NCI-H526 (cell line): ENCODE measurements at regions not wholly inside any gene's neighbourhood (a gene's known extent, or its start where the extent isn't known, plus 50 kb on each side); places are given as distances from the start of the nearest gene placed in this dataset.
"Not testable (repeated sequence)": the region's sequence is repeated elsewhere in the genome, so short reads cannot be mapped to it uniquely, and the experiment has no call there.

Experiments used
- DNase-seq, 2 experiments: peaks; one replicate each; lab custom pipeline; 2025; lab: John Stamatoyannopoulos, UW

DNA sequence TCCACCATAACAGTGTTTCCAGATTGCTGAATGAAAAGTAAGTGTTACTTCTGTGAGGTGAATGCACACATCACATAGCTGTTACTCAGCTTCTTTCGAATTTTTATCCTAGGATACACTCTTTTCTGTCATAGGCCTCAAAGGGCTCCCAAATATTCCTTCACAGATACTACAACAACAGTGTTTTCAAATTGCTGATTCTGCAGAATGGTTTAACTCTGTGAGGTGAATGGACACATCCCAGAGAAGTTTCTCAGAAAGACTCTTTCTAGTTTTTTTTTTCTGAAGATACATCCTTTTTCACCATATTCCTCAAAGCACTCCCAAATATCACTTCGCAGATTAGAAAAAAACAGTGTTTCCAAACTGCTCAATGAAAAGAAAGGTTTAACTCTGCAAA, 221.1 kb downstream of the OR4A5 start:
- DNase-seq = no peak

- DNase-seq = no peak
These were observed 224.3 kb downstream of the OR4A5 start for GRCh38 chr11:54930930-54931329.

- DNase-seq = no peak
These were observed 237.6 kb downstream of the OR4A5 start for GRCh38 chr11:54944211-54944610.

DNA sequence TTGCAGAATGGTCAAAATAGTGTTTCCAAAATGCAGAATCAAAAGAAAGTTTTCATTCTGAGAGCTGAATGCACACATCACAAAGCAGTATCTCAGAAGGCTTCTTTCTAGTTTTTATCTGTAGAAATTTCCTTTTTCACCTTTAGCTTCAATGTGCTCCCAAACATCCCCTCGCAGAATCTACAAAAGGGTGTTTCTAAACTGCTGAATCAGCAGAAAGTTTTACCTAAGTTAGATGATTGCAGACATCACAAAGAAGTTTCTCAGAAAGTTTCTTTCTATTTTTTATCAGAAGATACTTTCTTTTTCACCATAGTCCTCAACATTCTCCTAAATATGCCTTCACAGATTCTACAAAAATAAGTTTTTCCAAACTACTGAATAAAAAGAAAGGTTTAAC, 239.8 kb downstream of the OR4A5 start:
- no peak for DNase-seq

DNA sequence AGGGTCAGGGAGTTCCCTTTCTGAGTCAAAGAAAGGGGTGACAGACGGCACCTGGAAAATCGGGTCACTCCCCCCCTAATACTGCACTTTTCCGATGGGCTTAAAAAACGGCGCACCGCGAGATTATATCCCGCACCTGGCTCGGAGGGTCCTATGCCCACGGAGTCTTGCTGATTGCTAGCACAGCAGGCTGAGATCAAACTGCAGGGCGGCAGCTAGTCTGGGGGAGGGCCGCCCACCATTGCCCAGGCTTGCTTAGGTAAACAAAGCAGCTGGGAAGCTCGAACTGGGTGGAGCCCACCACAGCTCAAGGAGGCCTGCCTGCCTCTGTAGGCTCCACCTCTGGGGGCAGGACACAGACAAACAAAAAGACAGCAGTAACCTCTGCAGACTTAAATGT, 240.5 kb downstream of the OR4A5 start:
- not testable (repeated sequence) for DNase-seq

DNA sequence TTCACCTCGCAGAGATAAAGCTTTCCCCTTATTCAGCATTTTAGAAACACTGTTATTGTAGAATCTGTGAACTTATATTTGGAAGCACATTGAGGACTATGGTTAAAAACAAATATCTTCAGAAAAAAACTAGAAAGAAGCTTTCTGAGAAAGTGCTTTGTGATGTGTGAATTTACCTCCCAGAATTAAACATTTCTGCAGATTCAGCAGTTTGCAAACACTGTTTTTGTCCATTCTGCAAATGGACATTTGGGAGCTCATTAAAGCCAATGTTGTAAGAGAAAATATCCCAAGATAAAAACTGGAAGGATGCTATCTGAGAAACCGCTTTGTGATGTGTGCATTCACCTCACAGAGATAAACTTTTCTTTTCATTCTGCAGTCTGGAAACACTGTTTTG, 272.7 kb downstream of the OR4A5 start:
- no peak for DNase-seq

DNA sequence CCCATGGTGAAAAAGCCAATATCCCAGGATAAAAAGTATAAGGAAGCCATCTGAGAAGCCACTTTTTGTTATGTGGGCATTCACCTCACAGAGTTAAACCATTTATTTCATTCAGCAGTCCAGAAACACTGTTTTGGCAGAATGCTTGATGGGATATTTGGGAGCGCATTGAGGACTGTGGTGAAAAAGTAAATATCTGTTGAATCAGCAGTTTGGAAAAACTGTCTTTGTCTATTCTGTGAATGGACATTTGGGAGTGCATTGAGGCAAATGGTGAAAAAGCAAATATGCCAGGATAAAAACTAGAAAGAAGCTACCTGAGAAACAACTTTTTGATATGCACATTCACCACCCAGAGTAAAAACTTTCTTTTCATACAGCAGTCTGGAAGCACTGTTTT, 276.2 kb upstream of the TRIM48 start:
- no peak for DNase-seq

DNA sequence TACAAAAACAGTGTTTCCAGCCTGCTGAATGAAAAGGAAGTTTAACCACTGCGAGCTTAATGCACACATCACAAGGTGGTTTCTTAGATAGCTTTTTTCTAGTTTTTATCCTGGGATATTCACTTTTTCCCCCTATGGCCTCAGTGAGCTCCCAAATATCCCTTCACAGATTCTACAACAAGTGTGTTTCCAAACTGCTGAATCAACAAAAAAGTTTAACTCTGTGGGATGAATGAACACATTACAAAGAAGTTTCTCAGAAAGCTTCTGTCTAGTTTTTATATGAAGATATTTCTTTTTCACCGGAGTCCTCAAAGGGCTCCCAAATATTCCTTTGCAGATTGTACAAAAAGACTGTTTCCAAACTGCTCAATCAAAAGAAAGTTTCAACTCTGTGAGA, 233.1 kb upstream of the TRIM48 start:
- DNase-seq = not testable (repeated sequence)

- DNase-seq = no peak
These were observed 207.2 kb upstream of the TRIM48 start for GRCh38 chr11:55054723-55055122.

DNA sequence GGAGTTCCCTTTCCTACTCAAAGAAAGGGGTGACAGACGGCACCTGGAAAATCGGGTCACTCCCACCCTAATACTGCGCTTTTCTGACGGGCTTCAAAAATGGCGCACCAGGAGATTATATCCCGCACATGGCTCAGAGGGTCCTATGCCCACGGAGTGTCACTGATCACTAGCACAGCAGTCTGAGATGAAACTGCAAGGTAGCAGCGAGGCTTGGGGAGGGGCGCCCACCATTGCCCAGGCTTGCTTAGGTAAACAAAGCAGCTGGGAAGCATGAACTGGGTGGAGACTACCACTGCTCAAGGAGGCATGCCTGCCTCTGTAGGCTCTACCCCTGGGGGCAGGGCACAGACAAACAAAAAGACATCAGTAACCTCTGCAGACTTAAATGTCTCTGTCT, 177.4 kb upstream of the TRIM48 start:
- not testable (repeated sequence) for DNase-seq

DNA sequence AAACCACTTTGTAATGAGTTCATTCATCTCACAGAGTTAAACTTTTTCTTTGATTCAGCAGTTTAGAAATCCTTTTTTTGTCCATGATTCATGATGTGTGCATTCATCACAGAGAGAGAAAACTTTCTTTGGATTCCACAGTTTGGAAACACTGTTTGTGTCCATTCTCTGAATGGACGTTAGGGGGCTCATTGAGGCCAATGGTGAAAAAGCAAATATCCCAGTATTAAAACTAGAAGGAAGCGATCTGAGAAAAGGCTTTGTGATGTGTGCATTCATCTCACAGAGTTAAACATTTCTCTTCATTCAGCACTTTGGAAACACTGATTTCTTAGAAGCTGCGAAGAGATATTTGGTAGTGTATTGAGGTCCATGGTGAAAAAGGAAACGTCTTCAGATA, 155.6 kb upstream of the TRIM48 start:
- DNase-seq = peak in 1 of 2 experiments; percentile 1
